ENCODE measurements at regions not wholly inside any gene's neighbourhood (a gene's known extent, or its start where the extent isn't known, plus 50 kb on each side); places are given as distances from the start of the nearest gene placed in this dataset.

- no peaks in the 10 kb centered on the region for H3K36me3 ChIP-seq
- no peak overlapping the region for H3K27ac ChIP-seq
- H3K27me3 ChIP-seq (replicated peaks; ENCODE audit: insufficient read depth), result peaks cover 10% of the 10 kb centered on the region
- H3K4me3 ChIP-seq, result no peak overlapping the region
- TF ChIP-seq CTCF (IDR thresholded peaks at IDR 0.05) (no peak), POLR2A (IDR thresholded peaks at IDR 0.05) (no peak), POLR2AphosphoS5 (IDR thresholded peaks at IDR 0.05) (no peak)
- H3K4me1 ChIP-seq (replicated peaks), result no peaks in the 10 kb centered on the region
- intact Hi-C loops (cut with DNase I), result no loop called here
- no peak for DNase-seq (ENCODE audit: low spot score)
- 95% methylated on average over 20 of the region's 20 CpGs for WGBS
- no peaks in the 10 kb centered on the region for H3K9me3 ChIP-seq
These were observed 52.0 kb upstream of the GATA5 start for GRCh38 chr20:62527781-62528180.

DNA sequence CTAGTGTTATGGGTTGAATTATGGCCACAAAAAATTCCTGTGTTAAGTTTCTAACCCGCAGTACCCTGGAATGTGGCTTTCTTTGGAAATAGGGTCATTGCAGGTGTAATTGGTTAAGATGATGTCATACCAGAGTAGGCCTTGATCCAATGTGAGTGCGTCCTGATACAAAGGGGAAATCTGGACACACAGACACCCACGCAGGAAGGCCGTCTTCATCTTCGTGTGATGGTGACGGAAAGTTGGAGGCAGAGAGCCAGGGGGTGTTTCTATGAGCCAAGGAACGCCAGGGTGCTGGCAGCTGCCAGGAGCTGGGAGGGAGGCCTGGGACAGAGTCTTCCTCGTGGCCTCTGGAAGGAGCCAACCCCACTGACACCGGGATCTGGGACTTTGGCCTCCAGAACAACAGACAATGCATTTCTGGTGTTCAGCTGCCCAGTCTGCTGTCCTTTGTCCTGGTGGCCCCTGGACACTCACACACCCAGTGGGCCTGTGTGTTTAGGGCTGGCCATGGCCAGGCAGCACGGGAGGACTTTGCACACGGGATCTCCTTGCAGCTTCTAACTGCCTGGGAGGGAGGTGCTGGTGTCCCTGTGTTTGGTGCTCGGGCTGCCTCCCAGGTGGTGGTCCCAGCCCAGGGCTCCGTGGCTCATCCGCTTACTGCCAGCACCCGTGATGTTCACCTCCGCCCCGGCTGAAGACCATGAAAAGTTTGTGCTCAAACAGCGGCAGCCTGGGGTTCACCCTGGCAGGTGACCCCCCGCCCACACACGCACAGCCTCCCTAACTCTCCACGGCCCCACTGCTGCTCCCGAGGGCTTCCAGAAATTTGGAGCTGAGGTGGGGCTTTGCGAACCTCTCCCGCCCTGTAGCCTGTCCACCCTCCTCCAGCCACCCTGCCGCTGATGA is 53.4 kb upstream of the GATA5 start:
- Histone ChIP-seq H3K9me3 (no peaks in the 10 kb centered on the region), H3K4me3 (no peak overlapping the region), H3K27me3 (replicated peaks; ENCODE audit: insufficient read depth) (peaks cover 10% of the 10 kb centered on the region), H3K4me1 (replicated peaks) (no peaks in the 10 kb centered on the region), H3K36me3 (no peaks in the 10 kb centered on the region), H3K27ac (no peak overlapping the region)
- 71% methylated on average over 24 of the region's 25 CpGs for WGBS
- intact Hi-C loops (cut with DNase I), result no loop called here
- no peak for DNase-seq (ENCODE audit: low spot score)
- TF ChIP-seq POLR2A (IDR thresholded peaks at IDR 0.05) (no peak), POLR2AphosphoS5 (IDR thresholded peaks at IDR 0.05) (no peak), CTCF (IDR thresholded peaks at IDR 0.05) (no peak)

DNA sequence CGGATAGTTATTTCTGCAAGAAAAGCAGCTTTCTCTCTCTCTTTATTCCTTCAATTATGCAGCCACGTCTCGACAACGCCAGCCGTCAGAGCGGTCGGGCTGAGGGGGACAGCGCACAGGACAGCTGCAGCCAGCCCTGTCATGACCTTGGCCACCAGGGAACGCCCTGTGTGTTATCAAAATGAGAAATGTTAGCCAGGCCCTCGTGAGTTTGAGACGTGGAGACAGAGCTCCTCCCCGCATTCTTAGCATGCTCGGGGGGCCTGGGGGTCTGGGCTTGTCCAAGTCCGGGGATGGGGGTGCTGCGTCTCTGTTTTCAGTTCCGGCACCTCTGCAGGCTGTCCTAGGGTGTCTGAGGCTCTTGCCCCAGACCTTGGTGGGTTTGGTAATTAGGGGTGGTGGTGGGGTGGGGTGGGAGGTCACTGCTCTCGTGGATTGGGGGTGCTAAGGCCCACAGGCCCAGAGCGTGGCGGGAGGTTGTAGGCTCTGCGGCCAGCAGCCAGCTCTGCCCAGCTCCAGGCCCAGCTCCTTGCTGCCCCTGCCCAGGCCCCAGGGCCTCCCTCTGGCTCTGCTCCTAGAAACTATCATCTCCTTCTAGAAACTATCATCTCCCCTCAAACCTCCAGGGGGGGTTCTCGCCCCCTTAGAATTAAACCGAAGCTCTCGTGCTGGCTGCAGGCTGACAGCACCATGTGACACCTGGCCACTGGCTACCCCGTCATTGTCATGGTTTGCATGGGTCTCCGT is 54.3 kb upstream of the GATA5 start:
- Histone ChIP-seq H3K27me3 (replicated peaks; ENCODE audit: insufficient read depth) (peaks cover 8% of the 10 kb centered on the region), H3K27ac (no peak overlapping the region), H3K36me3 (no peaks in the 10 kb centered on the region), H3K4me3 (no peak overlapping the region), H3K4me1 (replicated peaks) (no peaks in the 10 kb centered on the region), H3K9me3 (no peaks in the 10 kb centered on the region)
- no peak for DNase-seq (ENCODE audit: low spot score)
- TF ChIP-seq POLR2A (IDR thresholded peaks at IDR 0.05) (no peak), POLR2AphosphoS5 (IDR thresholded peaks at IDR 0.05) (no peak), CTCF (IDR thresholded peaks at IDR 0.05) (no peak)
- WGBS, result 65% methylated on average over 25 of the region's 25 CpGs
- intact Hi-C loops (cut with DNase I), result no loop called here

GRCh38 chr20:62530643-62531032 is 54.8 kb upstream of the GATA5 start:
- DNase-seq (ENCODE audit: low spot score), result no peak
- TF ChIP-seq POLR2A (IDR thresholded peaks at IDR 0.05) (no peak), CTCF (IDR thresholded peaks at IDR 0.05) (no peak), POLR2AphosphoS5 (IDR thresholded peaks at IDR 0.05) (no peak)
- Histone ChIP-seq H3K4me1 (replicated peaks) (no peaks in the 10 kb centered on the region), H3K27ac (no peak overlapping the region), H3K9me3 (no peaks in the 10 kb centered on the region), H3K4me3 (no peak overlapping the region), H3K27me3 (replicated peaks; ENCODE audit: insufficient read depth) (peaks cover 6% of the 10 kb centered on the region), H3K36me3 (no peaks in the 10 kb centered on the region)
- intact Hi-C loops (cut with DNase I), result no loop called here
- 69% methylated on average over 16 of the region's 16 CpGs for WGBS

All from prostate gland (tissue), 2 donors.